HG03196 (cell line): ENCODE measurements at regions not wholly inside any gene's neighbourhood (a gene's known extent, or its start where the extent isn't known, plus 50 kb on each side); places are given as distances from the start of the nearest gene placed in this dataset.
"Not testable (repeated sequence)": the region's sequence is repeated elsewhere in the genome, so short reads cannot be mapped to it uniquely, and the experiment has no call there.

Experiments
- ATAC-seq: cut with Tn5 transposase; IDR thresholded peaks from one replicate; pipeline ENCODE4 v1.9.1; 2021; ENCODE audit not compliant: unreplicated experiment

- no peak for ATAC-seq
Observed at GRCh38 chr2:147331790-147332419, 512.9 kb upstream of the ACVR2A start.

DNA sequence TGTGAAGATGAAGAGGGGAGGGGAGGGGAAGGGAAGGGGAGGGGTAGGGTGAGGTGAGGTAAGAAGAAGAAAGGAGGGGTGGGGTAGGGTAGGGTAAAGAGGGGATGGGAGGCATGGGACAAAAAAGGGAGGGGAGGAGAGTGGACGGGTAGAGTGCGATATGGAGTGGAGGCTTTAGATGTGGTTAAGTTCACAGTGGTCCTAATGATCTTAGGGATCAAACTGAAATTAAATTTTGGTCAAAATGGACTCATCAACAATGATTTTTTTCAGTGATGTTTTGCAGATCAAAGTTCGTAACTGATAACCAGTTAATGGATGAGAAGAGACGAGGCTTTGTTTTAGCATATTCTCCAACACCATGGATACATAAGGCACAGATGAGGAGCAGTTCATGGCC lies 513.9 kb upstream of the ACVR2A start:
- ATAC-seq: no peak

GRCh38 chr2:147327613-147328012 lies 517.2 kb upstream of the ACVR2A start:
- no peak for ATAC-seq

DNA sequence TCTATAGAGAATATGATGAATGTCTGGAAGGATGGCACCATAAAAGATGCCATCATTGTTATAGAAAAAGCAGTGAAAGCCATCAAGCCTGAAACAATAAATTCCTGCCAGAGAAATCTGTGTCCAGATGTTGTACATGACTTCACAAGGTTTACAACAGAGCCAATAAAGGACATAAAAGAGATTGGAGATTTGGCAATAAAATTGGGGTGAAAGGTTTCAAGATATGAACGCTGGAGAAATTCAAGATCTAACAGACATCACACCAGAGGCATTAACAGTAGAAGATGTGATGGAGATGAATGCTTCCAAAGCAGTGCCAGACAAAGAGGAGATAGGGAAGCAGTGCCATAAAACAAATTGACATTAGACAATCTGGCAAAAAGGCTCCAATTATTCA lies 518.8 kb upstream of the ACVR2A start:
- ATAC-seq: no peak

GRCh38 chr2:147320146-147320545 lies 524.7 kb upstream of the ACVR2A start:
- ATAC-seq: no peak

DNA sequence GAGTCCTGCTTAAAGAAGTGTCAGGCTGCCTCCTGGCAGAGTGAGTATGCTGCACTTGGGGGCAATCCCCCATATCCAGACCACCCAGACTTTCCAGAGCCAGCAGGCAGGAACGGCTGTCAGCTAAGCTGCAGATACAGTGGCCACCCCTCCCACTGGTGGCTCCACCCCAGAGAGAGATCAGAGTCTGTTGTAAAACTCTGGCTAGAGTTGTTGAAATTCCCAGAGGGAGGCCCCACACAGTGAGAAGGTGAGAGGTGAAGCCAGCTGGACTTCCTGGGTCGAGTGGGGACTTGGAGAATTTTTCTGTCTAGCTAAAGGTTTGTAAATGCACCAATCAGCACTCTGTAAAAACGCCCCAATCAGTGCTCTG lies 533.8 kb upstream of the ACVR2A start:
- ATAC-seq: no peak

- no peak for ATAC-seq
Observed at GRCh38 chr2:147310335-147311057, 534.3 kb upstream of the ACVR2A start.

- peak; percentile 96 for ATAC-seq
Observed at GRCh38 chr2:147297820-147298219, 547.0 kb upstream of the ACVR2A start.

DNA sequence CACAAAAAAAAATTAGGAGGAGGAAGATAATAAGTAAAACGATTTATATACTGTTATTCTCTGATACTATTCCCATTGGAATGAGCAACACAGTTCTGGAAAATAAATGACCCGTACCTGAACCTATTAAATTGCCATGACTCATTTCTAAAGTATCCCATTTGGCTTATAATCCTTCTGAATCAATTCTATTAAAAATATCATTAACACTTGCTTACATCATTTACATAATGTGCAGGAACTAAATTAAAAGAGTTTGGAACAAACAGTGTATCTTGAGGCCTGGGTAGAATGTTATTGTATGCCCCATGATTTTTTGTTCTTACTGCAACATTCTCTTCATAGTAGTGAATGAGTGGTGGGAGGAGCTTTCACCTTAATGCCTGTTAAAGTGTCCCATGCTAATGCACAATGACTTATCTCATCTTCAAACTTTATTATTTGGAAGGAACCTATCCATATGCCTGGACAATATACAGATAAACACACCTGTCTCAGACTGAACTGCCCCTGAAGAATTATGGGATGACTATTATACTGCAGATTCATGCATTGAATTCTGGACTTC lies 549.9 kb upstream of the ACVR2A start:
- no peak for ATAC-seq

DNA sequence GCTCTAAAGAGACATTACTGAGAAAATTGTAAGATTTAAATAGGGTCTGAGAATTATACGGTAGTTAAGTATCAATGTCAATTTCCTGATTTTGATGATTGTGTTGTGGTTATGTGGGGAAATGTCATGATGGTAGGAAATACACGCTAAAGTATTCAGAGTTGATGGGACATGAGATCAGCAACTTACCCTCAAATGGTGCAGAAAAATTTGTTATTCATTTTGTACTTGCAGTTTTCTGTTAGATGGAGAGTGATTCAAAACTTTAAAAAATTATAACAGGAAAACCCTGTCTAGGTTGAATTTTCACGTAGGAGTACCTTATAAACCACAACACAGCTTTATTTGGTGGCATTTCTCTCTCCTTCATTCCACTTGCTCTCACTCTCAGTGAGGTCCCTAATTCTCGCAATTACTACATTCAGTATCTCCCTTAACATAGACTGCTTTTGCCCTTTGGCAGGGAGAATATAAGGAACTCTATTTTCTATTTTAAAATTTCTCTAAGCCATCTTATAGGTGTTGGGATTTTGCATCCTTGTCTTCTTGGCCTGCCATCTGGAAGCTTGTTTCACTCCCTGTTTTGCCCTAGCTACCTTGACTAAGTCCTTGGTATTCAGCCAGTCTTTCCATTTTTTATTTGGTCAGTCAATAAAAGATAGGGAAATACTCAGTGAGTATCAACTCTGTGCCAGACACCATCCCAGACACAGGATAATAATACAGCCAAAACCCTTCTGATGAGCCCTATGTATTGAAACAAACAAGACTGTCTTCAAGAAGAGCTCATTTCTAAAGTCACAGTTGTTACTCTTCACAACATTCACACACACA lies 550.6 kb upstream of the ACVR2A start:
- no peak for ATAC-seq

GRCh38 chr2:147288131-147288530 lies 556.7 kb upstream of the ACVR2A start:
- ATAC-seq: no peak

- no peak for ATAC-seq
Observed at GRCh38 chr2:147275943-147276342, 568.9 kb upstream of the ACVR2A start.

GRCh38 chr2:147273628-147274027 lies 571.2 kb upstream of the ACVR2A start:
- no peak for ATAC-seq

- ATAC-seq: no peak
Observed at GRCh38 chr2:147273106-147273505, 571.7 kb upstream of the ACVR2A start.

- ATAC-seq: not testable (repeated sequence)
Observed at GRCh38 chr2:147269581-147269980, 575.2 kb upstream of the ACVR2A start.

- ATAC-seq: no peak
Observed at GRCh38 chr2:147260241-147260640, 584.6 kb upstream of the ACVR2A start.

DNA sequence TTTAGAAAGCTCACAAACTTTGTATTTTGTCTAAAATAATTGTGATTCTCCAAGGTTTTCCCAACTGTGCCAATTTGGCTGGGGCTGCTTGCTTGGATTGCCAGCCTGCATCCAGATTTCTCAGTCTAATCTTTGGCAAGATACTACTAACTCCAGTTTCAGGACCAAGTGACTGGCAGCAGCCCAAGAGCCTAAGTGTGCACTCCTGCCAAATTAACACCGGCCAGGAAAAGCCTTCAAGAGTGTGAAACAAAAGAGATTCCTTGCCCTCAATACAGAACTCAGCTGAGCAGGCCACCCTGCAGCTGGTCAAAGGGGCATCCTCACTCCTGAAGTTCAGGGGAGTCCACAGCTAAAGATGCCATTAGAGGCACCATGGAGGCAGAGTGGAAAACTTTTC lies 589.0 kb upstream of the ACVR2A start:
- ATAC-seq: no peak

DNA sequence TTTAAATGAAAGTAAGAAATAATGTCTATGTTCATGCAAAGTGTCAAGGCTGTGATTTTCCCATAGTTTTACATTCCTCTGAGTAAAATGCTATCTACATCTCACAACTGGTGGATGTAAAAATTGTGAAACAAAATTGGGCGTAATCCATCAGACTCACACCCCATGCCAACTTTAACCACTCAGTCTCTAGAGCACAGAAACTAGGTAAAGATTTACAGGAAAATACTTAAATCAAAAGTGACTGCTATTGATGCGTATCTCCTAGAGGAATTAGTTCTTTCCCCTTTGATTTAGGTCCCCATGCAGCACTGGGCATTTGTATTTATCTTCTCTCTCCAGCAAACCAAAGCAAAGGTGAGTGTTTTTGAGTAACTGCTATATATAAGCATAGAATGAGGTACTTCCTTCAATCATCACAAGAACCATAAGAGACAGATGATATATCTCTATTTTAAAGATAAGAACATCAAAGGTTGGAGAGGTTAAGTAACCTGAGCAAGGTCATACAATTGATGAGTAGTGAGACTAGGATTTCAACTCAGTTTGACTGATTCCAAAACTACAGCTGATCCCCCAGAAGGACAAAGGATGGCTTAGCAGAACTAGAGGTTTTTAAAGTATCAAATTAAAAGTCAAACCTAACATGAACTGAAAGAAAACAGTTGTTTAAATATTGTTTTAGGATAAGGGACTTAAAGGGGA lies 594.0 kb upstream of the ACVR2A start:
- ATAC-seq: peak; percentile 87

DNA sequence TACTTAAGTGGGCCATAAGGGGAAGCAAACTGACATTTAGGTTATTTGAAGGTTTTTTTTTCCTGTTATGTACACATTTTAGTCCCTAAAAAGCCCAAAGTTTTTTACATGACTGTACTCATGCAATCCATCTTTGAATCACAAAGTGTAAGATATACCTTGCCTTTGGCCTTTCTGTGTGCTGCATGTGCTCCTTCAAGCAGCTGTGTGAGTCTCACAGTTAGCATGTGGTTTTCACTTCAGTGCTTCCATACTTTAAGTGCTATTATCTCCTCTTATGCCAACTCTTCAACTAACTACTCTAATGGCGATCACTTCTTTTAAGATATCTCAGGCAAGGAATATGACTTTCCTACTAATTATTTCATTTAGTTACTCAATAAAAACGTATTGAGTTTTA lies 597.1 kb upstream of the ACVR2A start:
- no peak for ATAC-seq

DNA sequence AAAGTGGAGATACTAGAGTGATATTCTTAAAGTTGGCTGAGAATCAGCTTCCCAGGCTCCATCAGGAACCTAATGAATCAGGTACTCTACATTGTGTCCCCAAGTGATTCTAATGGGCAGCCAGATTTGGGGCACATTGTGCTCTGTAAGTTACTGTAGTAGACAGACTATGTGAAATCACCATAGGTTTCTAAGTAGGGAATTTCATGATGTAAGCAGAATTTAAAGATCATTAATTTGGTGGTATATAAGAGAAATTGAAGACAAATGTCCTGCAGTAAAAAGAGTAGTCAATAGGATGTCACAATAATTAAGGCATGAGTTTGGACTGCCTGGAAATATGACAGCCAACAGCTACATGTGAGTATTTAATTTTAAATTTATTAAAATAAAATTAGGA lies 602.4 kb upstream of the ACVR2A start:
- ATAC-seq: no peak

DNA sequence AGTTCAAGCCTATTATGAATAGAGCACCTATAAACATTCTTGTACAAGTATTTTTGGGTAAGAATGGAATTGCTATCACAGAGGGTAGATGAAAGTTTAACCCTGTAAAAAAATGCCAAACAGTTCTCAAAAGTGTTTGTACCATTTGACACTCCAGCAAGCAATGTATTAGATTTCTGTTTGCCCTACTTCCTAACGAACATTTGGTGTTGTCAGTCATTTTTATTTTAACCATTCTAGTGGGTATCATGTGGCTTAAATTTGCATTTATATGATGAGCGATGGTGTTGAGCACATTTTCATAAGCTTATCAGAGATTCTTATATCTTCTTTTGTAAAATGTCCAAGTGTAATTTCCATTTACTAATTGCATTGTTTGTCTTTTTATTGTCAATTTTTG lies 608.2 kb upstream of the ACVR2A start:
- no peak for ATAC-seq
